HL-60 (cell line): ENCODE measurements at regions not wholly inside any gene's neighbourhood (a gene's known extent, or its start where the extent isn't known, plus 50 kb on each side); places are given as distances from the start of the nearest gene placed in this dataset.

ENCODE experiments used
- POLR2AphosphoS5 ChIP-seq: IDR thresholded peaks from 2 replicates; pipeline ENCODE4 v1.6.1; 2012; ENCODE audit warnings: low read depth
- SPI1 ChIP-seq: IDR thresholded peaks from 2 replicates; pipeline ENCODE4 v1.6.1; 2012; ENCODE audit warnings: low read depth, mild to moderate bottlenecking, borderline replicate concordance
- TF ChIP-seq, protein P1 (sequence below): IDR thresholded peaks from one replicate; pipeline ENCODE4 v1.5.1; 2011; ENCODE audit warnings: low read length, control low read depth, inconsistent platforms; ENCODE audit not compliant: insufficient read depth

DNA sequence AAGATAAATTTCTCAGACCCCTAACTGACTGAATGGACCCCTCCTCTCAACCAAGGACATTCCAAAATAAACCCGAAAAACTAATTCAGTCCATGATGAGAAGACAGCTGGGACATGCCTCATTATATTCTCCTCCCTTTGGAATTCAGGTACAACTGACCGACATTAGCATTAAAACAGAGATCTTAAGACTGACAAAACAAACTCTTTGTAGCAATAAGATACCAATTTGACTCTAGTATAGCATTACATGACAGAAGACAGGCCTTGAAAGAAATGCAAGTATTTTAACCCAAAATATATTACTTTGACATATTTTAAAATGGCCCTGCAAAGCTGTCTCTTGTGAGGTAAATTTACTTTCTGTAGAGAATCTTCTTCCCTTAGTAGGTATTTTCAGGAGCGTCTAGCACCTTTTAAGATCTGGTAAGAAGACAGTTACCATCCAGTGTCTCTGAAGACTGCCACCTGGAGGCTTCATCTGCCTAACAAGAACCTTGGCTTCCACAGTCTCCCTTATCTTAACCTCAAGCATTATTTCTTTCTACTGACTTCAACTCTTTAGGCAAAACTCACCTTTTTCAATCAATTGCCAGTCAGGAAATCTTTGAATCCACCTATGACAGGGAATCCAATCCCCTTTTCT, 957.5 kb downstream of the SLC6A15 start:
- TF ChIP-seq, protein P1, sequence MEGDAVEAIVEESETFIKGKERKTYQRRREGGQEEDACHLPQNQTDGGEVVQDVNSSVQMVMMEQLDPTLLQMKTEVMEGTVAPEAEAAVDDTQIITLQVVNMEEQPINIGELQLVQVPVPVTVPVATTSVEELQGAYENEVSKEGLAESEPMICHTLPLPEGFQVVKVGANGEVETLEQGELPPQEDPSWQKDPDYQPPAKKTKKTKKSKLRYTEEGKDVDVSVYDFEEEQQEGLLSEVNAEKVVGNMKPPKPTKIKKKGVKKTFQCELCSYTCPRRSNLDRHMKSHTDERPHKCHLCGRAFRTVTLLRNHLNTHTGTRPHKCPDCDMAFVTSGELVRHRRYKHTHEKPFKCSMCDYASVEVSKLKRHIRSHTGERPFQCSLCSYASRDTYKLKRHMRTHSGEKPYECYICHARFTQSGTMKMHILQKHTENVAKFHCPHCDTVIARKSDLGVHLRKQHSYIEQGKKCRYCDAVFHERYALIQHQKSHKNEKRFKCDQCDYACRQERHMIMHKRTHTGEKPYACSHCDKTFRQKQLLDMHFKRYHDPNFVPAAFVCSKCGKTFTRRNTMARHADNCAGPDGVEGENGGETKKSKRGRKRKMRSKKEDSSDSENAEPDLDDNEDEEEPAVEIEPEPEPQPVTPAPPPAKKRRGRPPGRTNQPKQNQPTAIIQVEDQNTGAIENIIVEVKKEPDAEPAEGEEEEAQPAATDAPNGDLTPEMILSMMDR: no peak
- no peak for TF ChIP-seq SPI1
- TF ChIP-seq POLR2AphosphoS5: no peak
